ENCODE measurements at regions not wholly inside any gene's neighbourhood (a gene's known extent, or its start where the extent isn't known, plus 50 kb on each side); places are given as distances from the start of the nearest gene placed in this dataset.

- DNase-seq (ENCODE audit: low read depth) = no peak
- TF ChIP-seq CTCF (IDR thresholded peaks at IDR 0.05; ENCODE audit: insufficient read depth, low read depth, low read length) = no peak
- no peak overlapping the region for H3K4me3 ChIP-seq (ENCODE audit: low read depth, low read length)
Measured at GRCh38 chr12:116628989-116629388, 69.8 kb downstream of the MAP1LC3B2 start.

- H3K4me3 ChIP-seq (ENCODE audit: low read depth, low read length) = no peak overlapping the region
- no peak for TF ChIP-seq CTCF (IDR thresholded peaks at IDR 0.05; ENCODE audit: insufficient read depth, low read depth, low read length)
- DNase-seq (ENCODE audit: low read depth) = no peak
Measured at GRCh38 chr12:116628450-116628793, 69.2 kb downstream of the MAP1LC3B2 start.
